ENCODE measurements at regions not wholly inside any gene's neighbourhood (a gene's known extent, or its start where the extent isn't known, plus 50 kb on each side); places are given as distances from the start of the nearest gene placed in this dataset.
"Not testable (repeated sequence)": the region's sequence is repeated elsewhere in the genome, so short reads cannot be mapped to it uniquely, and the experiment has no call there.

GRCh38 chr17:52986056-52986662, 827.6 kb upstream of the CA10 start:
- intact Hi-C loops (cut with DNase I), result no loop called here
- no peak overlapping the region for H3K27ac ChIP-seq
- no peak for TF ChIP-seq CTCF (IDR thresholded peaks at IDR 0.05)
- no peaks in the 10 kb centered on the region for H3K27me3 ChIP-seq
- H3K4me3 ChIP-seq, result no peak overlapping the region
- DNase-seq (no peak), ATAC-seq (no peak), FAIRE-seq (no peak)
- 42 to 61% methylated on average over 4 of the region's 4 CpGs for WGBS, 2 donors
- no peaks in the 10 kb centered on the region for H3K4me1 ChIP-seq
- no peaks in the 10 kb centered on the region for H3K9me3 ChIP-seq
- no peaks in the 10 kb centered on the region for H3K36me3 ChIP-seq

DNA sequence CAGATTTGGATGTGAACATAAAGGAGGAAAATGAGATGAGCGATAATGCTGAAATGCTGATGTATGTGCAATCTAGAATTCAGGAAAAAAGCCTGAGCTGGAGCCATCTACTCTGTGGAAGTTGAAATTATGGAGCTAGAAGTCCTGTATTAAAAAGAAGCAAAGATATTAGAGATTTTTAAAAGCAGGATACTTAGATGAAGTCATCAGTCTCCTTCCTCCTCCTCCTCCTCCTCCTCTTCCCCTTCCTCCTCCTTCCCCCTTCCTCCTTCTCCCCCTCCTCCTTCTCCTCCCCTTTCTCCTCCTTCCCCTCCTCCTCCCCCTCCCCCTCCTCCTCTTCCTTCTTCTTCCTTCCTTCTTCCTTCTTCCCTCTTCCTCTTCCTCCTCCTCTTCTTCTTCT, 823.8 kb upstream of the CA10 start:
- FAIRE-seq (no peak), DNase-seq (no peak), ATAC-seq (no peak)
- no peak overlapping the region for H3K4me3 ChIP-seq
- H3K9me3 ChIP-seq, result no peaks in the 10 kb centered on the region
- H3K36me3 ChIP-seq, result no peaks in the 10 kb centered on the region
- no peak overlapping the region for H3K27ac ChIP-seq
- WGBS, 2 donors, result 89 to 90% methylated on average over 1 of the region's 1 CpG
- TF ChIP-seq CTCF (IDR thresholded peaks at IDR 0.05), result no peak
- no peaks in the 10 kb centered on the region for H3K27me3 ChIP-seq
- no peaks in the 10 kb centered on the region for H3K4me1 ChIP-seq
- intact Hi-C loops (cut with DNase I), result no loop called here

DNA sequence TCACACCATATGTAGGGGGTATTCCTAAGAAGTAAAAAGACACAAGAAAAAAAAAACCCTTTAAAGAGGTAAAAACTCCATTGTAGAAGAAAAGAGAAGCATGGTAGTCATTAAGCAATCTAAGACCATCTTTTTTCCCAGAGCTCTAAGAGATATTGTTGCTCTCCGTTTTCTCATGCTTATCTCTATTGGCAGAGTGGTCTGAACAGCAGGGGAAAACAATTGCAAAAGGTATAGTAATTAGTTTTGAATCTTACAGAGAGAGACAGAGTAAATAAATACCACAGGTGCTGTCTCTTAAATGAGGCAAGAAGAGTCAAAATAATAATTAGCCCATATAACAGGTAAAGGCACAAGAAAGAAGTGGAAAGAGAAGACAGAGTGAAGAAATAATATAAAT, 821.4 kb upstream of the CA10 start:
- Histone ChIP-seq H3K4me1 (no peaks in the 10 kb centered on the region), H3K9me3 (no peaks in the 10 kb centered on the region), H3K4me3 (no peak overlapping the region), H3K36me3 (no peaks in the 10 kb centered on the region), H3K27me3 (no peaks in the 10 kb centered on the region), H3K27ac (no peak overlapping the region)
- no peak for TF ChIP-seq CTCF (IDR thresholded peaks at IDR 0.05)
- no peak for DNase-seq
- no peak for ATAC-seq
- intact Hi-C loops (cut with DNase I), result no loop called here
- FAIRE-seq, result no peak
- 3 to 13% methylated on average over 1 of the region's 1 CpG for WGBS, 2 donors

DNA sequence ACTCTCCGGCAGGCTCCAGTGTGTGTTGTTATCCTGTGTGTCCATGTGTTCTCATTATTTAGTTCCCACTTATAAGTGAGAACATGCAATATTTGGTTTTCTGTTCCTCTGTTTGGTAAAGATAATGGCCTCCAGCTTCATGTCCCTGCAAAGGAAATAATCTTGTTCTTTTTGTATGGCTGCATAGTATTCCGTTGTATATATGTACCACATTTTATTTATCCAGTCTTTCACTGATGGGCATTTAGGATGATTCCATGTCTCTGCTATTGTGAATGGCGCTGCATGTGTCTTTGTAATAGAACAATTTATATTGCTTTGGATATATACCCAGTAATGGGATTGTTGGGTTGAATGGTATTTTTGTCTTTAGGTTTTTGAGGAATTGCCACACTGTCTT, 807.3 kb upstream of the CA10 start:
- intact Hi-C loops (cut with DNase I), result no loop called here
- Histone ChIP-seq H3K27me3 (peaks cover 0 to 4% (median 0%) of the 10 kb centered on the region in 4 donors), H3K9me3 (no peaks in the 10 kb centered on the region), H3K36me3 (no peaks in the 10 kb centered on the region), H3K27ac (no peak overlapping the region), H3K4me3 (no peak overlapping the region), H3K4me1 (no peaks in the 10 kb centered on the region)
- WGBS, 2 donors, result 79 to 87% methylated on average over 3 of the region's 3 CpGs
- FAIRE-seq (no peak), DNase-seq (no peak), ATAC-seq (no peak)
- no peak for TF ChIP-seq CTCF (IDR thresholded peaks at IDR 0.05)

- H3K9me3 ChIP-seq; FAIRE-seq; ATAC-seq; H3K27ac ChIP-seq; intact Hi-C loops (cut with DNase I); H3K27me3 ChIP-seq; H3K36me3 ChIP-seq; H3K4me1 ChIP-seq; DNase-seq; H3K4me3 ChIP-seq: not testable (repeated sequence)
- 76 to 87% methylated on average over 11 of the region's 11 CpGs for WGBS, 2 donors
Measured at GRCh38 chr17:52961751-52962150, 803.2 kb upstream of the CA10 start.
